ENCODE measurements at regions not wholly inside any gene's neighbourhood (a gene's known extent, or its start where the extent isn't known, plus 50 kb on each side); places are given as distances from the start of the nearest gene placed in this dataset.
"Not testable (repeated sequence)": the region's sequence is repeated elsewhere in the genome, so short reads cannot be mapped to it uniquely, and the experiment has no call there.

- not testable (repeated sequence) for DNase-seq
Observed at GRCh38 chr14:105764254-105764901, 238.0 kb downstream of the TMEM121 start.

DNA sequence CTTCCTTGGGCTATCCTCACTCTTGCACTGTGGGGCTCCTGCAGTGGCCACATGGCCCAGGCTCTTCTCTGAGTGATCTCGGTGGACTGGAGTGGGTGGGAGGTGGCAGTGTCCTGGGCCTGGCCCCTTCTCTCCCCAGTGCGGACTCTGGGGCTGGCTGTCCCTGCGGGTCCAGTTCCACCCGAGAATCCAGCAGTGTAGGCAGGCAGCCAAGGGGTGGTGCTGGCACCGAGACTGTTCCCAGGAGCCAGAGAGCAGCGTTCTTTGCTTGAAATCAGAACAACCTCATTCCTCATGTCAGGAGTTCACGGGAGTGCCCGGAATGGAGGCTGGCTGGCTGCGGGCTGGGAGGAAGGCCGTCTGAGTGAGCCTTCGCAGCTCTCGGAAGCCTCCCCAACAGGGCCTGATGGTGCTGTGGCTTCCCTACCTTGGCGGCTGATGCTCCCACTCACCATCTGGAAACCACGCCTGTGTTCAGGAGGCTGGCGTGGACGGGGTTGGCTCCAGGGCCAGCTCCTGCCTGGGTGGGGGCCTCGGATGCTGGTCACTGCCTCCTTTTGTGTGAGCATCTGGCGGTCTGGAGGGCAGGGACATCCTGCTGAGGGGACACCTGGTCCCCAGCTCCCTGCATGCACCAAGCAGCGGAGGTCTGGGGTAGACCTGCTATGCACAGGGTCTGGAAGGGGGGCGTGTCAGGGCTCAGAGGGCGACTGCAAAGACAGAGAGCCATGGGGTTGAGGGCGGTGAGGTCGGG lies 238.9 kb downstream of the TMEM121 start:
- DNase-seq = not testable (repeated sequence)

DNA sequence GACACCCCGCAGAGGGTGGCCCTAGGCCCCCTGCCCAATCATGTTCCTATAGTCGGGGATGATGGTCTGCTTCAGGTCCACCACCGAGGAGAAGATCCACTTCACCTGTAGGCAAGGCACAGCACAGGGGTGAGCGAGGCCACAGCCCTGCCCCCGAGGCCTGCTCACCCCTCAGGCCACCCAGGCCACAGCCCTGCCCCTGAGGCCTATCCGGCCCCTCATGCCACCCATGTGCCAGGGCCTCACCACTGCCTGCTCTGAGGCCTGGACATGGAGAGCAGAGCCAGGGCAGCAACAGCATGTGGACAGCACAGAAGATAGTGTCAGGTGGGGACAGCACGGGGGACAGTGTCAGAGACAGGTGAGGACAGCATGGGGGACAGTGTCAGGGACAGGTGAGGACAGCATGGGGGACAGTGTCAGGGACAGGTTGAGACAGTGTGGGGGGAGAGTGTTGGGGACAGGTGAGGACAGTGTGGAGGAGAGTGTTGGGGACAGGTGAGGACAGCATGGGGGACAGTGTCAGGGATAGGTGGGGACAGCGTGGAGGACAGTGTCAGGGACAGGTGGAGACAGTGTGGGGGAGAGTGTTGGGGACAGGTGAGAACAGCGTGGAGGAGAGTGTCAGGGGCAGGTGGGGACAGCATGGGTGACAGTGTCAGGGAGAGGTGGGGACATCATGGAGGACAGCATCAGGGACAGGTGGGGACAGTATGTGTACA lies 239.7 kb downstream of the TMEM121 start:
- DNase-seq = no peak

DNA sequence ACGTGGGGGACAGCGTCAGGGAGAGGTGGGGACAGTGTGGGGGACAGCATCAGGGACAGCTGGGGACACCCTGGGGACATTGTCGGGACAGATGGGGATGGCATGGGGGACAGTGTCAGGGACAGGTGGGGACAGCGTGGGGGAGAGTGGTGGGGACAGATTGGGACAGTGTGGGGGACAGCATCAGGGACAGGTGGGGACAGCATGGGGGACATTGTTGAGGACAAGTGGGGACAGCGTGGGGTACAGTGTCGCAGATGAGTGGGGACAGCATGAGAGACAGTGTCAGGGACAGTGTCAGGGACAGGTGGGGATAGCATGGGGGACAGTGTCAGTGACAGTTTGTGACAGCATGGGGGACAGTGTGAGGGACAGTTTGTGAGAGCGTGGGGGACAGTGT lies 240.9 kb downstream of the TMEM121 start:
- DNase-seq = no peak

GRCh38 chr14:105768039-105768438 lies 241.7 kb downstream of the TMEM121 start:
- DNase-seq = not testable (repeated sequence)

DNA sequence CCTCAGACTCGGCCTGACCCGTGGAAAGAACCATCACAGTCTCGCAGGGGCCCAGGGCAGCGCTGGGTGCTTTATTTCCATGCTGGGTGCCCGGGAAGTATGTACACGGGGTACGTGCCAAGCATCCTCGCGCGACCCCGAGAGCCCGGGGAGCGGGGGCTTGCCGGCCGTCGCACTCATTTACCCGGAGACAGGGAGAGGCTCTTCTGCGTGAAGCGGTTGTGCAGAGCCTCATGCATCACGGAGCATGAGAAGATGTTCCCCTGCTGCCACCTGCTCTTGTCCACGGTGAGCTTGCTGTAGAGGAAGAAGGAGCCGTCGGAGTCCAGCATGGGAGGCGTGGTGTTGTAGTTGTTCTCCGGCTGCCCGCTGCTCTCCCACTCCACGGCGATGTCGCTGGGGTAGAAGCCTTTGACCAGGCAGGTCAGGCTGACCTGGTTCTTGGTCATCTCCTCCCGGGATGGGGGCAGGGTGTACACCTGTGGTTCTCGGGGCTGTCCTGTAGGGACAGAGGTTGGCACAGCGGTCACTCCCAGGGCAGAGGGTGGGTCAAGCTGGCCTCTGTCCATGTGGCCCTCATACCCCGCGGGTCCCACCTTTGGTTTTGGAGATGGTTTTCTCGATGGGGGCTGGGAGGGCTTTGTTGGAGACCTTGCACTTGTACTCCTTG lies 242.8 kb downstream of the TMEM121 start:
- DNase-seq = not testable (repeated sequence)

- not testable (repeated sequence) for DNase-seq
Observed at GRCh38 chr14:105770619-105771216, 244.3 kb downstream of the TMEM121 start.

GRCh38 chr14:105771261-105772226 lies 245.2 kb downstream of the TMEM121 start:
- not testable (repeated sequence) for DNase-seq

GRCh38 chr14:105772710-105773250 lies 246.4 kb downstream of the TMEM121 start:
- DNase-seq = not testable (repeated sequence)

DNA sequence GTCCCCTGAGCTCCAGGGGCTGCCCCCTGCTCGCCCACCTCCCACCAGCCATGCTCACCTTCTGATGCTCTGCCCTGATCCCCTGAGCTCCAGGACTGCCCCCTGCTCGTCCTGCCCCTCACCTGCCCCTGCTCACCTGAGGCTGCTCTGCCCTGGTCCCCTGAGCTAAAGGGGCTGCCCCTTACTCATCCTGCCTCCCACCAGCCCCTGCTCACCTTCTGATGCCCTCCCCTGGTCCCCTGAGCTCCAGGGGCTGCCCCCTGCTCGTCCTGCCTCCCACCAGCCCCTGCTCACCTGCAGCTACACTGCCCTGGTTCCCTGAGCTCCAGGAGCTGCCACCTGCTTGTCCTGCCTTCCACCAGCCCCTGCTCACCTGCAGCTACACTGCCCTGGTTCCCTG lies 247.2 kb downstream of the TMEM121 start:
- no peak for DNase-seq

- no peak for DNase-seq
Observed at GRCh38 chr14:105774001-105774400, 247.6 kb downstream of the TMEM121 start.

- DNase-seq = not testable (repeated sequence)
Observed at GRCh38 chr14:105774585-105775348, 248.4 kb downstream of the TMEM121 start.

GRCh38 chr14:105775349-105775923 lies 249.1 kb downstream of the TMEM121 start:
- not testable (repeated sequence) for DNase-seq

- DNase-seq = not testable (repeated sequence)
Observed at GRCh38 chr14:105776112-105776511, 249.7 kb downstream of the TMEM121 start.

DNA sequence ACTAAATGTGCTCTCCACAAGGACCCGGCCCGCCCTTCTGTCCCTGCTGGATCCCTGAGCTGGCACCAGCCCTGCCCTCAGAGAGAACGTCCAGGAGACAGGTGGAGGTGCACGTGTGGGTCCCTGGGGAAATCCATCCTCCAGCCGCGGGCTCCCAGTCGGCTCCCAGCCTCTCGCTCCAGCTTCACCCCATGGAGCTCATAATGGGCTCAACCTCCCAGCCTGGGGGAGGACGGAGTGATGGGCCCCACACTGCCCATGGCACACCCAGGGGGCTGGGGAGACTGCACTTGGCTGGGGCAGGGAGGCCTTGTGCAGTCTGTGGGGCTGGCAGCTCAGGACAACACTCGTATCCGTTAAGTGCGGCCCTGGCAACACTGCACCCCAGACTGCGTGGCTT lies 250.5 kb downstream of the TMEM121 start:
- DNase-seq = no peak

DNA sequence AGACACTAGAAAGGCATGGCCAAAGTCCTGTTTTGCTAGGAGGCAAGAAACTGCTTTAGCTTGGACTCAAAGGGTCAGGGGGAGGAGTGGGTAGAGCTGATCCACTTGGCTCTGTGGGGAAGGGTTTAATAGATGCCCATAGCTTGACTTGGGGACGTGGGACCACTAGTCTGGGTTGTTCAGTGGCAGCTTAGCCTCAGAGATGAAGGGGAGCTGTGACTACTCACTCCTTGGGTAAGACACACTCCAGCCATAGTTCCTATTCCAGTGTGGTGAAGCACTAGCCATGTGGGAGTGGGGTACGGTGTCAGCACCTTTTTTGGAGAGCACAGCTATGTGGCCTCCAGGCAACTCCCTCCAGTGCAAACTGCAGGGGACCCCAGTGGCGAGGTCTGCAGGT lies 257.3 kb downstream of the TMEM121 start:
- no peak for DNase-seq

- DNase-seq = no peak
Observed at GRCh38 chr14:105793836-105794235, 267.5 kb downstream of the TMEM121 start.

- no peak for DNase-seq
Observed at GRCh38 chr14:105797546-105797945, 271.2 kb downstream of the TMEM121 start.

DNA sequence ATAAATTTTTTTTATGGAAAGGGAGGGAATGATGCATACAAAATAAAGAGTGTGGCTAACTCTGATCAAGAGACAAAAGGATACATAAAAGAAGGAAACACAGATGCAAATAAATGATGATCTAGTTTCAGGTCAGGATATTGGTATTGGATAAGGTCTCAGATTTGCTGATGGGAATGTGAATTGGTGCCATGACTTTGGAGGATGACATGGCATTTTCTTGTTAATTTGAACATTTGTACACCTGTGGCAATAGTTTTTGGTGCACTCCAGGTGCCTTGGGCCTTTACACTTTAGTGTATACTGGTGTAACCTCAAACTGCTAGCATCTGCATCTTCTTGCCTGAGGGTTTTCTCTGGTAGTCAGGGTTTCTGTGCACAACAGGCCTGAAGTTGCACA lies 279.3 kb downstream of the TMEM121 start:
- no peak for DNase-seq

DNA sequence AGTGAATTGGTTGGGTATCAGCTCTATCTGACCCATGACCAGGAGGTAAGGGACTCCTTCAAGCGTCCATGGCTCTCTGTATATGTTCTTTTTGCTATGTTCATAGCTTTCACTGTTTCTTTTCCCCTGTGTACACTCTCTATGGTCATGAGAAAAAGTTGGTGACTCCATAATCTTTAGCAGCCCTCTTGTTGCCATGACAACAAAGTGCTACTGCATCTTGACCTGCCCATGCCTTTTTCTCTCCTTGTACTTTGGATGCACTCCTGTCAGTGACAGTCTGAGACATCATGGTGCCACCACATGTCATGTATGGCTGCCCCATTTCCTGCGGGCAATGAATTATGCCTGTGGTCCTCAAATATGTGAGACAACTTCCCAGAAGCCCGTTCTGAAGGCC lies 280.2 kb downstream of the TMEM121 start:
- no peak for DNase-seq
